Liver (tissue), 8 donors: ENCODE measurements at regions not wholly inside any gene's neighbourhood (a gene's known extent, or its start where the extent isn't known, plus 50 kb on each side); places are given as distances from the start of the nearest gene placed in this dataset.

Source experiments
- DNase-seq: peaks from one replicate; pipeline ENCODE4 v3.0.0-alpha.2; 2017; ENCODE audit warnings: low spot score
- H3K27ac ChIP-seq, 2 donors: one replicate each; pipeline ENCODE4 v1.7.0; 2013; ENCODE audit warnings: inconsistent platforms in 2 of 2, low read length in 2 of 2, control low read depth in 1 of 2, low read depth in 1 of 2, mild to moderate bottlenecking in 1 of 2
- H3K27me3 ChIP-seq, 4 donors: one replicate each; pipeline versions ENCODE4 v1.6.1 to v1.7.0; 2013; ENCODE audit warnings: low read length in 3 of 4, inconsistent platforms in 1 of 4, mild to moderate bottlenecking in 1 of 4, moderate library complexity in 1 of 4; ENCODE audit not compliant: control insufficient read depth in 4 of 4, insufficient read depth in 4 of 4
- H3K36me3 ChIP-seq, 4 donors: one replicate each; pipeline versions ENCODE4 v1.6.1 to v1.7.0; 2013; ENCODE audit warnings: low read length in 3 of 4, mild to moderate bottlenecking in 3 of 4, low read depth in 1 of 4, moderate library complexity in 1 of 4; ENCODE audit not compliant: control insufficient read depth in 4 of 4, insufficient read depth in 3 of 4
- H3K4me1 ChIP-seq, 4 donors: one replicate each; pipeline versions ENCODE4 v1.6.1 to v1.7.0; 2013; ENCODE audit warnings: low read length in 3 of 4, mild to moderate bottlenecking in 3 of 4, moderate library complexity in 1 of 4; ENCODE audit not compliant: control insufficient read depth in 4 of 4, insufficient read depth in 4 of 4
- H3K4me3 ChIP-seq, 3 donors: one replicate each; pipeline versions ENCODE4 v1.6.1 to v1.7.0; 2013; ENCODE audit warnings: low read length in 3 of 3, control low read depth in 1 of 3, low read depth in 1 of 3, mild to moderate bottlenecking in 1 of 3
- H3K9ac ChIP-seq, 2 donors: one replicate each; pipeline ENCODE4 v1.7.0; 2013; ENCODE audit warnings: low read length in 2 of 2, mild to moderate bottlenecking in 2 of 2, moderate library complexity in 2 of 2, control low read depth in 1 of 2, low read depth in 1 of 2
- H3K9me3 ChIP-seq, 4 donors: one replicate each; pipeline versions ENCODE4 v1.6.1 to v1.7.0; 2013; ENCODE audit warnings: low read length in 3 of 4; ENCODE audit not compliant: control insufficient read depth in 4 of 4
- EGR1 ChIP-seq, 2 donors: IDR thresholded peaks; 2 replicates each; pipeline ENCODE4 v1.6.1; 2016 to 2018; ENCODE audit warnings: antibody characterized with exemption in 2 of 2, low read depth in 2 of 2
- FOXA1 ChIP-seq: IDR thresholded peaks from 2 replicates; pipeline ENCODE4 v1.6.1; 2016; ENCODE audit warnings: antibody characterized with exemption
- FOXA2 ChIP-seq: IDR thresholded peaks from 2 replicates; pipeline ENCODE4 v1.6.1; 2016; ENCODE audit warnings: antibody characterized with exemption
- GABPA ChIP-seq, 2 donors: IDR thresholded peaks in 1 of 2; conservative IDR thresholded peaks in 1 of 2; 2 replicates each; pipeline ENCODE4 v1.6.1; 2016; ENCODE audit warnings: antibody characterized with exemption in 2 of 2, mild to moderate bottlenecking in 1 of 2, moderate library complexity in 1 of 2
- HNF4A ChIP-seq, 2 donors: conservative IDR thresholded peaks; 2 replicates each; pipeline ENCODE4 v1.6.1; 2016; ENCODE audit warnings: antibody characterized with exemption in 2 of 2, mild to moderate bottlenecking in 2 of 2
- HNF4G ChIP-seq: IDR thresholded peaks from 2 replicates; pipeline ENCODE4 v1.6.1; 2016; ENCODE audit warnings: antibody characterized with exemption
- JUND ChIP-seq, 2 donors: IDR thresholded peaks; 2 replicates each; pipeline ENCODE4 v1.6.1; 2016; ENCODE audit warnings: antibody characterized with exemption in 2 of 2
- NR2F2 ChIP-seq: IDR thresholded peaks from 2 replicates; pipeline ENCODE4 v1.6.1; 2016; ENCODE audit warnings: antibody characterized with exemption
- RAD21 ChIP-seq, 2 donors: IDR thresholded peaks; 2 replicates each; pipeline ENCODE4 v1.6.1; 2016; ENCODE audit warnings: antibody characterized with exemption in 2 of 2, mild to moderate bottlenecking in 2 of 2
- RXRA ChIP-seq, 2 donors: IDR thresholded peaks; 2 replicates each; pipeline ENCODE4 v1.6.1; 2017 to 2018; ENCODE audit warnings: antibody characterized with exemption in 2 of 2, mild to moderate bottlenecking in 1 of 2
- SP1 ChIP-seq: IDR thresholded peaks from 2 replicates; pipeline ENCODE4 v1.6.1; 2018; ENCODE audit warnings: antibody characterized with exemption, mild to moderate bottlenecking
- TAF1 ChIP-seq: conservative IDR thresholded peaks from 2 replicates; pipeline ENCODE4 v1.6.1; 2016; ENCODE audit warnings: antibody characterized with exemption, mild to moderate bottlenecking
- YY1 ChIP-seq: IDR thresholded peaks from 2 replicates; pipeline ENCODE4 v1.6.1; 2016; ENCODE audit warnings: antibody characterized with exemption, mild to moderate bottlenecking
- WGBS: extraction: QIAGEN DNeasy Blood & Tissue Kit; methylation state at CpG from one replicate; pipeline ENCODE4 v1.1.7; 2013; 5-methylcytosine and 5-hydroxymethylcytosine counted together
- TF ChIP-seq, protein P1 (sequence below): IDR thresholded peaks from 2 replicates; pipeline ENCODE4 v1.6.1; 2016; ENCODE audit warnings: antibody characterized with exemption
- TF ChIP-seq, protein P2 (sequence below): IDR thresholded peaks from 2 replicates; pipeline ENCODE4 v1.6.1; 2016; ENCODE audit warnings: antibody characterized with exemption
- TF ChIP-seq, protein P3 (sequence below): IDR thresholded peaks from 2 replicates; pipeline ENCODE4 v1.6.1; 2016; ENCODE audit warnings: antibody characterized with exemption, mild to moderate bottlenecking
- TF ChIP-seq, protein P4 (sequence below): IDR thresholded peaks from 2 replicates; pipeline ENCODE4 v1.6.1; 2016; ENCODE audit warnings: antibody characterized with exemption
- TF ChIP-seq, protein P5 (sequence below): fragments of 150-350 bp; IDR thresholded peaks from 2 replicates; pipeline ENCODE4 v1.5.1; 2017; ENCODE audit warnings: improper control_type of control experiment, low read depth, low read length; ENCODE audit not compliant: missing input control
- donor health status: healthy.
- donor health status: healthy.
- donor health status: healthy.
- donor health status: healthy.
- donor health status: healthy.

DNA sequence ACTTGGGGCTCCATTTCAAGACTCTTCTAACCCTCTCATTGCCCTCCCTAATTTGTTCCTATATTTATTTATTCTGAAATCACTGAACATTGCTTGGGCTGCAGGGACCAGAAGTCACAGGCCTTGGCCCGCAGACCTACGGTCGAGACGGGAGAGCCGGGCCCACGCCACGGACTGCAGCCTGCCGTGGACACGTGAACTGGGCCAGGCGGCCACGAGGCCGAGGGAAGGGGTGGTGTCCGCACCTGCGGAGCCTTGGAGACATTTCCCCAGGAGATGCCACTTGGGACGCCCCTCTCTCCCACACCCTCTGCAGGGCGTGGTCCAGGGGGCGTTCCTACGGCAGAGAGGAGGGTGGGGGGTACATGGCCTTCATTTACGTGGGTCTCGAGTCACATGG is 463.9 kb downstream of the ICE1 start:
- Histone ChIP-seq H3K27ac (no peak overlapping the region), H3K27me3 (no peaks in the 10 kb centered on the region), H3K4me3 (no peak overlapping the region), H3K4me1 (peaks cover 0 to 2% (median 1%) of the 10 kb centered on the region in 4 donors), H3K9ac (no peak overlapping the region), H3K36me3 (no peaks in the 10 kb centered on the region), H3K9me3 (no peaks in the 10 kb centered on the region)
- DNase-seq, result no peak
- 84% methylated on average over 20 of the region's 20 CpGs for WGBS
- TF ChIP-seq SP1 (no peak), TAF1 (no peak), RXRA (IDR thresholded peaks at IDR 0.05) (no peak), NR2F2 (no peak), FOXA1 (no peak), JUND (IDR thresholded peaks at IDR 0.05) (no peak), EGR1 (IDR thresholded peaks at IDR 0.05; ENCODE audit: low read depth in 2 of 2) (no peak), HNF4A (conservative IDR thresholded peaks at IDR 0.05) (no peak), GABPA (IDR thresholded peaks at IDR 0.05 in 1 of 2, conservative IDR thresholded peaks at IDR 0.05 in 1 of 2) (no peak), RAD21 (IDR thresholded peaks at IDR 0.05) (no peak), FOXA2 (no peak), YY1 (no peak), HNF4G (no peak)
- TF ChIP-seq, protein P1, sequence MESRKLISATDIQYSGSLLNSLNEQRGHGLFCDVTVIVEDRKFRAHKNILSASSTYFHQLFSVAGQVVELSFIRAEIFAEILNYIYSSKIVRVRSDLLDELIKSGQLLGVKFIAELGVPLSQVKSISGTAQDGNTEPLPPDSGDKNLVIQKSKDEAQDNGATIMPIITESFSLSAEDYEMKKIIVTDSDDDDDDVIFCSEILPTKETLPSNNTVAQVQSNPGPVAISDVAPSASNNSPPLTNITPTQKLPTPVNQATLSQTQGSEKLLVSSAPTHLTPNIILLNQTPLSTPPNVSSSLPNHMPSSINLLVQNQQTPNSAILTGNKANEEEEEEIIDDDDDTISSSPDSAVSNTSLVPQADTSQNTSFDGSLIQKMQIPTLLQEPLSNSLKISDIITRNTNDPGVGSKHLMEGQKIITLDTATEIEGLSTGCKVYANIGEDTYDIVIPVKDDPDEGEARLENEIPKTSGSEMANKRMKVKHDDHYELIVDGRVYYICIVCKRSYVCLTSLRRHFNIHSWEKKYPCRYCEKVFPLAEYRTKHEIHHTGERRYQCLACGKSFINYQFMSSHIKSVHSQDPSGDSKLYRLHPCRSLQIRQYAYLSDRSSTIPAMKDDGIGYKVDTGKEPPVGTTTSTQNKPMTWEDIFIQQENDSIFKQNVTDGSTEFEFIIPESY, result no peak
- TF ChIP-seq, protein P2, sequence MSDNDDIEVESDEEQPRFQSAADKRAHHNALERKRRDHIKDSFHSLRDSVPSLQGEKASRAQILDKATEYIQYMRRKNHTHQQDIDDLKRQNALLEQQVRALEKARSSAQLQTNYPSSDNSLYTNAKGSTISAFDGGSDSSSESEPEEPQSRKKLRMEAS, result no peak
- TF ChIP-seq, protein P3, sequence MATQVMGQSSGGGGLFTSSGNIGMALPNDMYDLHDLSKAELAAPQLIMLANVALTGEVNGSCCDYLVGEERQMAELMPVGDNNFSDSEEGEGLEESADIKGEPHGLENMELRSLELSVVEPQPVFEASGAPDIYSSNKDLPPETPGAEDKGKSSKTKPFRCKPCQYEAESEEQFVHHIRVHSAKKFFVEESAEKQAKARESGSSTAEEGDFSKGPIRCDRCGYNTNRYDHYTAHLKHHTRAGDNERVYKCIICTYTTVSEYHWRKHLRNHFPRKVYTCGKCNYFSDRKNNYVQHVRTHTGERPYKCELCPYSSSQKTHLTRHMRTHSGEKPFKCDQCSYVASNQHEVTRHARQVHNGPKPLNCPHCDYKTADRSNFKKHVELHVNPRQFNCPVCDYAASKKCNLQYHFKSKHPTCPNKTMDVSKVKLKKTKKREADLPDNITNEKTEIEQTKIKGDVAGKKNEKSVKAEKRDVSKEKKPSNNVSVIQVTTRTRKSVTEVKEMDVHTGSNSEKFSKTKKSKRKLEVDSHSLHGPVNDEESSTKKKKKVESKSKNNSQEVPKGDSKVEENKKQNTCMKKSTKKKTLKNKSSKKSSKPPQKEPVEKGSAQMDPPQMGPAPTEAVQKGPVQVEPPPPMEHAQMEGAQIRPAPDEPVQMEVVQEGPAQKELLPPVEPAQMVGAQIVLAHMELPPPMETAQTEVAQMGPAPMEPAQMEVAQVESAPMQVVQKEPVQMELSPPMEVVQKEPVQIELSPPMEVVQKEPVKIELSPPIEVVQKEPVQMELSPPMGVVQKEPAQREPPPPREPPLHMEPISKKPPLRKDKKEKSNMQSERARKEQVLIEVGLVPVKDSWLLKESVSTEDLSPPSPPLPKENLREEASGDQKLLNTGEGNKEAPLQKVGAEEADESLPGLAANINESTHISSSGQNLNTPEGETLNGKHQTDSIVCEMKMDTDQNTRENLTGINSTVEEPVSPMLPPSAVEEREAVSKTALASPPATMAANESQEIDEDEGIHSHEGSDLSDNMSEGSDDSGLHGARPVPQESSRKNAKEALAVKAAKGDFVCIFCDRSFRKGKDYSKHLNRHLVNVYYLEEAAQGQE, result no peak
- TF ChIP-seq, protein P4, sequence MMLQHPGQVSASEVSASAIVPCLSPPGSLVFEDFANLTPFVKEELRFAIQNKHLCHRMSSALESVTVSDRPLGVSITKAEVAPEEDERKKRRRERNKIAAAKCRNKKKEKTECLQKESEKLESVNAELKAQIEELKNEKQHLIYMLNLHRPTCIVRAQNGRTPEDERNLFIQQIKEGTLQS, result no peak
- TF ChIP-seq, protein P5, sequence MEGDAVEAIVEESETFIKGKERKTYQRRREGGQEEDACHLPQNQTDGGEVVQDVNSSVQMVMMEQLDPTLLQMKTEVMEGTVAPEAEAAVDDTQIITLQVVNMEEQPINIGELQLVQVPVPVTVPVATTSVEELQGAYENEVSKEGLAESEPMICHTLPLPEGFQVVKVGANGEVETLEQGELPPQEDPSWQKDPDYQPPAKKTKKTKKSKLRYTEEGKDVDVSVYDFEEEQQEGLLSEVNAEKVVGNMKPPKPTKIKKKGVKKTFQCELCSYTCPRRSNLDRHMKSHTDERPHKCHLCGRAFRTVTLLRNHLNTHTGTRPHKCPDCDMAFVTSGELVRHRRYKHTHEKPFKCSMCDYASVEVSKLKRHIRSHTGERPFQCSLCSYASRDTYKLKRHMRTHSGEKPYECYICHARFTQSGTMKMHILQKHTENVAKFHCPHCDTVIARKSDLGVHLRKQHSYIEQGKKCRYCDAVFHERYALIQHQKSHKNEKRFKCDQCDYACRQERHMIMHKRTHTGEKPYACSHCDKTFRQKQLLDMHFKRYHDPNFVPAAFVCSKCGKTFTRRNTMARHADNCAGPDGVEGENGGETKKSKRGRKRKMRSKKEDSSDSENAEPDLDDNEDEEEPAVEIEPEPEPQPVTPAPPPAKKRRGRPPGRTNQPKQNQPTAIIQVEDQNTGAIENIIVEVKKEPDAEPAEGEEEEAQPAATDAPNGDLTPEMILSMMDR, result no peak

DNA sequence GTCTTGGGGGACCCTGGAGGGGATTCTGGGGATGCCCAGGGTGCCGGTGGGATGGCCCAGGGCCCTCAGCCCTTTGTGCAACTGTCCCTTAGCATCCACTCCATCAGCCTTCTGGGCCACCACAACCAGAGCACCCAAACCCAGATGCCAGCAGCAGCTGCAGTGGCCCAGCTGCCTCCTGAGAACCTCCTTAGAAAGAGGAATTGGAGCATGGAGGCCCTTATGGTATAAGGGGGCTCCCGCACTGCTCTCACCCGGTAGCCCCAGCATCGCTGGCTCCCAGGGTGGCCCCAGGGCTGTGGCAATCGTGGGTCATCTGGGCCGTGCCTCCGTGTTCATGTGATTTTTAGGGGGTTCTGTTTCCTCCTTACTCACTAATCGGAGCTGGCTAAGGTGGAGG is 463.3 kb downstream of the ICE1 start:
- Histone ChIP-seq H3K4me3 (no peak overlapping the region), H3K27me3 (no peaks in the 10 kb centered on the region), H3K4me1 (peaks cover 0 to 2% (median 1%) of the 10 kb centered on the region in 4 donors), H3K36me3 (no peaks in the 10 kb centered on the region), H3K27ac (no peak overlapping the region), H3K9ac (no peak overlapping the region), H3K9me3 (no peaks in the 10 kb centered on the region)
- WGBS, result 81% methylated on average over 8 of the region's 8 CpGs
- TF ChIP-seq TAF1 (no peak), SP1 (no peak), RXRA (IDR thresholded peaks at IDR 0.05) (no peak)
- no peak for DNase-seq
